Activated CD4-positive, alpha-beta T cell treated with anti-CD3 and anti-CD28 coated beads, Interleukin-2, Interleukin-6, amounts not matched to agents 100 ng/mL and 50 ng/mL, durations not matched to agents 16 hours and 8 hours (primary cell): ENCODE measurements at regions not wholly inside any gene's neighbourhood (a gene's known extent, or its start where the extent isn't known, plus 50 kb on each side); places are given as distances from the start of the nearest gene placed in this dataset.

ENCODE experiments used
- DNase-seq: peaks from one replicate; pipeline ENCODE4 v3.0.0-alpha.2; 2020

GRCh38 chr21:38875694-38876492, 70.2 kb downstream of the ETS2 start:
- DNase-seq = no peak
